Fibroblast of mammary gland (primary cell): ENCODE measurements at regions not wholly inside any gene's neighbourhood (a gene's known extent, or its start where the extent isn't known, plus 50 kb on each side); places are given as distances from the start of the nearest gene placed in this dataset.
"Not testable (repeated sequence)": the region's sequence is repeated elsewhere in the genome, so short reads cannot be mapped to it uniquely, and the experiment has no call there.

Source experiments
- DNase-seq: peaks from one replicate; pipeline ENCODE4 v3.0.0-alpha.2; 2010; ENCODE audit warnings: low read depth
- H3K4me3 ChIP-seq: 2 replicates; pipeline ENCODE4 v1.5.1; 2011; ENCODE audit warnings: low read depth, mild to moderate bottlenecking, low read length, moderate library complexity; ENCODE audit not compliant: control insufficient read depth
- CTCF ChIP-seq: conservative IDR thresholded peaks from 2 replicates; pipeline ENCODE4 v1.5.1; 2011; ENCODE audit warnings: low read depth, low read length, inconsistent platforms; ENCODE audit not compliant: control insufficient read depth, insufficient read depth

DNA sequence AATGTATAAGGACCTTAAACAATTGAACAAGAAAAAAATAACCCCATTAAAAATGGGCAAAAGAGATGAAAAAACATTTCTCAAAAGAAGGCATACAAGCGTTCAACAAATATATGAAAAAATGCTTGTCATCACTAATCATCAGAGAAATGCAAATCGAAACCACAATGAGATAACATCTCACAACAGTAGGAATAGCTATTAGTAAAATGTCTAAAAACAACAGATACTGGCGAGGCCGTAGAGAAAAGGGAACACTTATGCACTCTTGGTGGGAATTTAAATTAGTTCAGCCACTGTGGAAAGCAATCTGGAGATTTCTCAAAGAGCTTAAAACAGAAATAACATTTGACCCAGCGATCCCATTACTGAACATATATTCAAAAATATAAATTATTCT, 769.8 kb upstream of the MGAT4C start:
- no peak for DNase-seq

GRCh38 chr12:87021400-87021799, 765.2 kb upstream of the MGAT4C start:
- no peak for DNase-seq
- no peak for TF ChIP-seq CTCF
- no peak overlapping the region for H3K4me3 ChIP-seq

More for the DNA sequence above, 769.8 kb upstream of the MGAT4C start:
- no peak overlapping the region for H3K4me3 ChIP-seq
- TF ChIP-seq CTCF: no peak

GRCh38 chr12:87020071-87020470, 763.9 kb upstream of the MGAT4C start:
- DNase-seq: no peak
- H3K4me3 ChIP-seq: no peak overlapping the region
- no peak for TF ChIP-seq CTCF

DNA sequence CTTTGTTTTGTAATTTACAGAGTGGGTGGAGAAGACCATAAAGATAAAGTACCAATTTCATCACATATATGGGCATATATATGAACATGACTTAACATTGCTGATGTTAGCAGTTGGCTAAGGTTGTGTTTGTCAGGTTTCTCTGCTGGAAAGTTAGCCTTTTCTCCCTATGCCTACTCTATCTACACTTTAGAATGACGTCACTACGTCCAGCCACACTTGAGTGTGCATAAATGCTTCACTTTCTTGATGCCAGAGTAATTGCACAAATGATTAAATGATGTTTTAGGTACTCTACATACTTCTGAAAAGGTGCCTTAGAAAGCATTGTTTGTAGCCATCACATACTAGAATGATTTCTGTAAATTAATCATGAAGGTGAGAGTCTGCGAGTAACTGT, 759.2 kb upstream of the MGAT4C start:
- DNase-seq: no peak
- no peak for TF ChIP-seq CTCF
- no peak overlapping the region for H3K4me3 ChIP-seq

DNA sequence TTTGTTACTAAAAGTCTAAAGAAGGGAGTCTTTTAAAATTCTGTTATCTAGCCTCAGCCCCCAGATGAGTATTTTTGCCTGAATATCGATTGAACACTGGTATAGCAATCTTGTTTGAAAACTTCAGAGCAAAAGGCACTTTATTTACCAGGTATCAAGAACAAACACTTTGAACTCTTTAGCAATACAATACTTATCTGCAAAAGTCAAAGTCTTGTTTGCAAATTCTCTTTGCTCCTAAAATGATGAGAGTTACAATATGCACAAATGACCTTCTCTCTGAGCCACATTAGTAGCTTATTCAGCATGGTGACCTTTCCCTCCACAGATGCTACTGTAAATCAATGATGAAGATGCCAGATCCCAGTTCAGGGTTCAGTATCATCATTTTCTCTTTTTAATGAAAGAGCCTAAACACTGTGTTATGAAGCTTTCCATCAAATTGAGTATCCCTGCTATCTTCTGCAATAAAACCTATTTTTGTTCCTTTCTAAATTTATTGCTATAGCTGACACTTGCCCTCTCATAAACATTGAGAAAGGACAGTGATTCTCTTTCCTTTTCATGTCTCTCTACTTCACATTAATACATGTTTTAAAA, 752.7 kb upstream of the MGAT4C start:
- DNase-seq: no peak
- H3K4me3 ChIP-seq: no peak overlapping the region
- no peak for TF ChIP-seq CTCF

DNA sequence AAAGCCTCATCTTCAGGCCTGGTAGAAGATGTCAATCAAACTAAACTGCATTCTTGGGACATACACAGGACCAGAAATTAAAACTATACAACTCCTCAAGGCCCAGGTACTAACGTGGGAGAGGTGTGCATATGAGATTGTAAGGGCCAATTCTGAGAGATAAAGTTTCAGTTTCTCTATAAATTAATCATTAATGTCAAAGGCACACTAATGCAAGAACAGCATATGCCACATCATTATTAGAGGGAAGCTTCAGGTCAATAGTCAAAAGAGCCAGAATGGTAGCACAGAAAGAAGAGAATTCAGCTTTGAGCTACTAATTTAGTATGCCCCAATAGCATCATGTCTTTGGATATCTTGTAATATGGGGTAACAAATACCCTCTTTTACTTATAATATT, 744.9 kb upstream of the MGAT4C start:
- DNase-seq: no peak
- H3K4me3 ChIP-seq: no peak overlapping the region
- TF ChIP-seq CTCF: no peak

GRCh38 chr12:86985298-86985697, 729.1 kb upstream of the MGAT4C start:
- no peak for DNase-seq
- TF ChIP-seq CTCF: no peak
- no peak overlapping the region for H3K4me3 ChIP-seq

GRCh38 chr12:86970595-86970994, 714.4 kb upstream of the MGAT4C start:
- DNase-seq, H3K4me3 ChIP-seq: not testable (repeated sequence)
